ENCODE measurements at regions not wholly inside any gene's neighbourhood (a gene's known extent, or its start where the extent isn't known, plus 50 kb on each side); places are given as distances from the start of the nearest gene placed in this dataset.

- Histone ChIP-seq H3K9me3 (ENCODE audit: control insufficient read depth in 1 of 2, insufficient read depth in 1 of 2, low read length in 2 of 2) (peaks cover 0 to 3% of the 10 kb centered on the region in 2 experiments), H3K27ac (ENCODE audit: low read depth in 1 of 2, low read length in 2 of 2) (no peak overlapping the region), H3K4me1 (ENCODE audit: insufficient read depth, low read length) (no peaks in the 10 kb centered on the region), H3K4me3 (ENCODE audit: low read length) (no peak overlapping the region), H3K27me3 (ENCODE audit: control insufficient read depth in 1 of 2, insufficient read depth in 2 of 2, low read length in 2 of 2) (no peaks in the 10 kb centered on the region), H3K36me3 (ENCODE audit: insufficient read depth, low read length) (no peaks in the 10 kb centered on the region)
- DNase-seq (no peak), ATAC-seq (ENCODE audit: poor library complexity) (no peak)
- POLR2A ChIA-PET, result no interaction called here
- intact Hi-C loops (cut with DNase I, micrococcal nuclease), result no loop called here
- peaks cover 5% of the 10 kb centered on the region for H3K9me3 Mint-ChIP-seq
- no peaks in the 10 kb centered on the region for H3K36me3 Mint-ChIP-seq (ENCODE audit: low read depth)
- TF ChIP-seq CTCF (IDR thresholded peaks at IDR 0.05), result no peak
- no peaks in the 10 kb centered on the region for H3K4me1 Mint-ChIP-seq (ENCODE audit: low read depth)
- CTCF ChIA-PET, result no interaction called here
- H3K27ac Mint-ChIP-seq, result no peak overlapping the region
- H3K4me3 Mint-ChIP-seq, result no peak overlapping the region
- no peaks in the 10 kb centered on the region for H3K27me3 Mint-ChIP-seq
These were observed 594.1 kb upstream of the FAM98A start for GRCh38 chr2:34193164-34193563.

GRCh38 chr2:34188464-34189303, 589.6 kb upstream of the FAM98A start:
- H3K4me3 Mint-ChIP-seq, result no peak overlapping the region
- intact Hi-C loops (cut with DNase I, micrococcal nuclease), result no loop called here
- H3K4me1 Mint-ChIP-seq (ENCODE audit: low read depth), result no peaks in the 10 kb centered on the region
- Histone ChIP-seq H3K4me1 (ENCODE audit: insufficient read depth, low read length) (no peaks in the 10 kb centered on the region), H3K9me3 (ENCODE audit: control insufficient read depth in 1 of 2, insufficient read depth in 1 of 2, low read length in 2 of 2) (peaks cover 0 to 3% of the 10 kb centered on the region in 2 experiments), H3K27me3 (ENCODE audit: control insufficient read depth in 1 of 2, insufficient read depth in 2 of 2, low read length in 2 of 2) (no peaks in the 10 kb centered on the region), H3K27ac (ENCODE audit: low read depth in 1 of 2, low read length in 2 of 2) (no peak overlapping the region), H3K36me3 (ENCODE audit: insufficient read depth, low read length) (no peaks in the 10 kb centered on the region), H3K4me3 (ENCODE audit: low read length) (no peak overlapping the region)
- H3K27ac Mint-ChIP-seq, result no peak overlapping the region
- no peaks in the 10 kb centered on the region for H3K36me3 Mint-ChIP-seq (ENCODE audit: low read depth)
- no peak for TF ChIP-seq CTCF (IDR thresholded peaks at IDR 0.05)
- H3K9me3 Mint-ChIP-seq, result no peaks in the 10 kb centered on the region
- DNase-seq (no peak), ATAC-seq (ENCODE audit: poor library complexity) (no peak)
- ChIA-PET POLR2A (no interaction called here), CTCF (no interaction called here)
- no peaks in the 10 kb centered on the region for H3K27me3 Mint-ChIP-seq

GRCh38 chr2:34179511-34179910, 580.4 kb upstream of the FAM98A start:
- no peaks in the 10 kb centered on the region for H3K4me1 ChIP-seq (ENCODE audit: insufficient read depth, low read length)
- intact Hi-C loops (cut with DNase I, micrococcal nuclease), result no loop called here
- peaks cover 0 to 4% of the 10 kb centered on the region in 2 experiments for H3K9me3 ChIP-seq (ENCODE audit: control insufficient read depth in 1 of 2, insufficient read depth in 1 of 2, low read length in 2 of 2)
- Mint-ChIP-seq H3K27ac (no peak overlapping the region), H3K4me1 (ENCODE audit: low read depth) (no peaks in the 10 kb centered on the region), H3K36me3 (ENCODE audit: low read depth) (no peaks in the 10 kb centered on the region), H3K4me3 (no peak overlapping the region), H3K27me3 (no peaks in the 10 kb centered on the region), H3K9me3 (no peaks in the 10 kb centered on the region)
- DNase-seq (no peak), ATAC-seq (ENCODE audit: poor library complexity) (no peak)
- no peak overlapping the region for H3K27ac ChIP-seq (ENCODE audit: low read depth in 1 of 2, low read length in 2 of 2)
- no peak overlapping the region for H3K4me3 ChIP-seq (ENCODE audit: low read length)
- no peak for TF ChIP-seq CTCF (IDR thresholded peaks at IDR 0.05)
- no peaks in the 10 kb centered on the region for H3K36me3 ChIP-seq (ENCODE audit: insufficient read depth, low read length)
- no peaks in the 10 kb centered on the region for H3K27me3 ChIP-seq (ENCODE audit: control insufficient read depth in 1 of 2, insufficient read depth in 2 of 2, low read length in 2 of 2)
- POLR2A ChIA-PET, result no interaction called here
- CTCF ChIA-PET, result no interaction called here

Measured in CD4-positive, alpha-beta T cell (primary cell).